SK-N-SH treated with all-trans-retinoic acid at 6 μM for 48 hours (cell line): ENCODE measurements at regions not wholly inside any gene's neighbourhood (a gene's known extent, or its start where the extent isn't known, plus 50 kb on each side); places are given as distances from the start of the nearest gene placed in this dataset.

Experiments used
- ATAC-seq: fragments of 200-7000 bp; cut with Tn5 transposase; 3 replicates; pipeline ENCODE4 v1.9.1; 2020; ENCODE audit warnings: mild to moderate bottlenecking, moderate library complexity
- ARNTL ChIP-seq: fragments of 450-650 bp; formaldehyde crosslinking; IDR thresholded peaks from 2 replicates; pipeline ENCODE4 v1.5.0; 2020; ENCODE audit warnings: low read depth, mild to moderate bottlenecking, moderate library complexity, borderline replicate concordance
- BACH2 ChIP-seq: fragments of 250-450 bp; sonication (Bioruptor Pico); IDR thresholded peaks from 2 replicates; pipeline ENCODE4 v1.9.0; 2021; ENCODE audit warnings: mild to moderate bottlenecking, borderline replicate concordance
- CSDC2 ChIP-seq: fragments of 250-450 bp; sonication (Bioruptor Pico); IDR thresholded peaks from 2 replicates; pipeline ENCODE4 v1.5.0; 2020; ENCODE audit warnings: mild to moderate bottlenecking, moderate library complexity
- ESRRG ChIP-seq: fragments of 250-450 bp; sonication (Bioruptor Pico); IDR thresholded peaks from 2 replicates; pipeline ENCODE4 v1.6.1; 2021; ENCODE audit warnings: mild to moderate bottlenecking
- GLIS3 ChIP-seq: fragments of 250-450 bp; sonication (Bioruptor Pico); IDR thresholded peaks from 2 replicates; pipeline ENCODE4 v1.5.0; 2020; ENCODE audit warnings: mild to moderate bottlenecking, moderate library complexity
- ISL1 ChIP-seq: fragments of 250-450 bp; sonication (Bioruptor Pico); IDR thresholded peaks from 2 replicates; pipeline ENCODE4 v2.1.2; 2022; ENCODE audit warnings: mild to moderate bottlenecking, moderate library complexity
- OSR1 ChIP-seq: fragments of 250-450 bp; sonication (Bioruptor Pico); IDR thresholded peaks from 2 replicates; pipeline ENCODE4 v1.8.0; 2022; ENCODE audit warnings: moderate library complexity, mild to moderate bottlenecking, inconsistent platforms
- PPARA ChIP-seq: fragments of 250-450 bp; sonication (Bioruptor Pico); IDR thresholded peaks from 2 replicates; pipeline ENCODE4 v1.5.0; 2020; ENCODE audit warnings: mild to moderate bottlenecking, borderline replicate concordance
- RARB ChIP-seq: fragments of 250-450 bp; sonication (Bioruptor Pico); IDR thresholded peaks from 2 replicates; pipeline ENCODE4 v1.8.0; 2021; ENCODE audit warnings: mild to moderate bottlenecking, moderate library complexity
- SNAI2 ChIP-seq: fragments of 250-450 bp; sonication (Bioruptor Pico); IDR thresholded peaks from 2 replicates; pipeline ENCODE4 v1.5.0; 2020; ENCODE audit warnings: mild to moderate bottlenecking, moderate library complexity
- TCF4 ChIP-seq: fragments of 250-450 bp; sonication (Bioruptor Pico); IDR thresholded peaks from 2 replicates; pipeline ENCODE4 v1.8.0; 2021; ENCODE audit warnings: mild to moderate bottlenecking, moderate library complexity, borderline replicate concordance
- TOX ChIP-seq: fragments of 250-450 bp; sonication (Bioruptor Pico); IDR thresholded peaks from 2 replicates; pipeline ENCODE4 v1.8.0; 2021; ENCODE audit warnings: mild to moderate bottlenecking, moderate library complexity, borderline replicate concordance
- ZC3H10 ChIP-seq: fragments of 250-450 bp; sonication (Bioruptor Pico); IDR thresholded peaks from 2 replicates; pipeline ENCODE4 v1.5.1; 2021; ENCODE audit warnings: mild to moderate bottlenecking, moderate library complexity
- ZFP3 ChIP-seq: fragments of 250-450 bp; sonication (Bioruptor Pico); IDR thresholded peaks from 2 replicates; pipeline ENCODE4 v1.5.0; 2020; ENCODE audit warnings: mild to moderate bottlenecking, moderate library complexity
- ZFP30 ChIP-seq: fragments of 450-650 bp; formaldehyde crosslinking; IDR thresholded peaks from 2 replicates; pipeline ENCODE4 v1.5.0; 2022; ENCODE audit warnings: mild to moderate bottlenecking, moderate library complexity
- ZNF565 ChIP-seq: fragments of 450-650 bp; formaldehyde crosslinking; conservative IDR thresholded peaks from 2 replicates; pipeline ENCODE4 v1.5.0; 2020; ENCODE audit warnings: low read depth, mild to moderate bottlenecking, moderate library complexity
- ZNF70 ChIP-seq: fragments of 450-650 bp; formaldehyde crosslinking; IDR thresholded peaks from 2 replicates; pipeline ENCODE4 v1.5.0; 2020; ENCODE audit warnings: mild to moderate bottlenecking, moderate library complexity
- TF ChIP-seq, protein P1 (sequence below): fragments of 250-450 bp; sonication (Bioruptor Pico); IDR thresholded peaks from 2 replicates; pipeline ENCODE4 v1.5.1; 2021; ENCODE audit warnings: mild to moderate bottlenecking, moderate library complexity
- TF ChIP-seq, protein P2 (sequence below): fragments of 250-450 bp; sonication (Bioruptor Pico); IDR thresholded peaks from 2 replicates; pipeline ENCODE4 v1.5.0; 2020; ENCODE audit warnings: mild to moderate bottlenecking, moderate library complexity
- TF ChIP-seq, protein P3 (sequence below): fragments of 250-450 bp; sonication (Bioruptor Pico); IDR thresholded peaks from 2 replicates; pipeline ENCODE4 v1.8.0; 2021; ENCODE audit warnings: low read depth, mild to moderate bottlenecking, moderate library complexity, borderline replicate concordance
- TF ChIP-seq, protein P4 (sequence below): fragments of 250-450 bp; sonication (Bioruptor Pico); IDR thresholded peaks from 2 replicates; pipeline ENCODE4 v1.5.1; 2020; ENCODE audit warnings: low read depth, mild to moderate bottlenecking, moderate library complexity

DNA sequence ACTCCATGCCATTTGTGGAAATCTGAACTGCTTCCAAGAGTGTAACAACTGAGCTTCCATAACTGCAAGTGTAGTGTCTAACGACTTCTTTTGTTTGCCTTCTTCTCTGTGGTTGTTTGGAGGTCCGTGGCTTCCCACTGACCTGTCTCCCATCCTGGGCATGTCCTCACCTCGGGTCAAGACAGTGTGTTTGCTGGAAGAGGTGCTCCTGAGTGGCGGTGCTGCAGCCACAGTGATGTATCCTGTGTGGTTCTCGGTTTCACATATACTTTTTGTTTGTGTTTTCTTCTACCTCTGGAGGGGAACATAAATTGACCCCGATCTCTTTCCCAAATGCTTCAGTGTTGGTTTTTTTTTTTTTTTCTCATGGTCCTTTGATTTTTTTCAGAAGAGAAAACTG lies 84.7 kb upstream of the NPVF start:
- no peak for ATAC-seq
- TF ChIP-seq TCF4 (CRISPR knock-in tag) (no peak), OSR1 (CRISPR knock-in tag) (no peak), PPARA (CRISPR knock-in tag) (no peak), CSDC2 (no peak), TOX (CRISPR knock-in tag) (no peak), GLIS3 (CRISPR knock-in tag) (no peak), ZFP3 (CRISPR knock-in tag) (no peak), ISL1 (CRISPR knock-in tag) (no peak), BACH2 (no peak), ZFP30 (CRISPR knock-in tag) (no peak)
- TF ChIP-seq, protein P1, sequence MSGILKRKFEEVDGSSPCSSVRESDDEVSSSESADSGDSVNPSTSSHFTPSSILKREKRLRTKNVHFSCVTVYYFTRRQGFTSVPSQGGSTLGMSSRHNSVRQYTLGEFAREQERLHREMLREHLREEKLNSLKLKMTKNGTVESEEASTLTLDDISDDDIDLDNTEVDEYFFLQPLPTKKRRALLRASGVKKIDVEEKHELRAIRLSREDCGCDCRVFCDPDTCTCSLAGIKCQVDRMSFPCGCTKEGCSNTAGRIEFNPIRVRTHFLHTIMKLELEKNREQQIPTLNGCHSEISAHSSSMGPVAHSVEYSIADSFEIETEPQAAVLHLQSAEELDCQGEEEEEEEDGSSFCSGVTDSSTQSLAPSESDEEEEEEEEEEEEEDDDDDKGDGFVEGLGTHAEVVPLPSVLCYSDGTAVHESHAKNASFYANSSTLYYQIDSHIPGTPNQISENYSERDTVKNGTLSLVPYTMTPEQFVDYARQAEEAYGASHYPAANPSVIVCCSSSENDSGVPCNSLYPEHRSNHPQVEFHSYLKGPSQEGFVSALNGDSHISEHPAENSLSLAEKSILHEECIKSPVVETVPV = no peak
- TF ChIP-seq, protein P2, sequence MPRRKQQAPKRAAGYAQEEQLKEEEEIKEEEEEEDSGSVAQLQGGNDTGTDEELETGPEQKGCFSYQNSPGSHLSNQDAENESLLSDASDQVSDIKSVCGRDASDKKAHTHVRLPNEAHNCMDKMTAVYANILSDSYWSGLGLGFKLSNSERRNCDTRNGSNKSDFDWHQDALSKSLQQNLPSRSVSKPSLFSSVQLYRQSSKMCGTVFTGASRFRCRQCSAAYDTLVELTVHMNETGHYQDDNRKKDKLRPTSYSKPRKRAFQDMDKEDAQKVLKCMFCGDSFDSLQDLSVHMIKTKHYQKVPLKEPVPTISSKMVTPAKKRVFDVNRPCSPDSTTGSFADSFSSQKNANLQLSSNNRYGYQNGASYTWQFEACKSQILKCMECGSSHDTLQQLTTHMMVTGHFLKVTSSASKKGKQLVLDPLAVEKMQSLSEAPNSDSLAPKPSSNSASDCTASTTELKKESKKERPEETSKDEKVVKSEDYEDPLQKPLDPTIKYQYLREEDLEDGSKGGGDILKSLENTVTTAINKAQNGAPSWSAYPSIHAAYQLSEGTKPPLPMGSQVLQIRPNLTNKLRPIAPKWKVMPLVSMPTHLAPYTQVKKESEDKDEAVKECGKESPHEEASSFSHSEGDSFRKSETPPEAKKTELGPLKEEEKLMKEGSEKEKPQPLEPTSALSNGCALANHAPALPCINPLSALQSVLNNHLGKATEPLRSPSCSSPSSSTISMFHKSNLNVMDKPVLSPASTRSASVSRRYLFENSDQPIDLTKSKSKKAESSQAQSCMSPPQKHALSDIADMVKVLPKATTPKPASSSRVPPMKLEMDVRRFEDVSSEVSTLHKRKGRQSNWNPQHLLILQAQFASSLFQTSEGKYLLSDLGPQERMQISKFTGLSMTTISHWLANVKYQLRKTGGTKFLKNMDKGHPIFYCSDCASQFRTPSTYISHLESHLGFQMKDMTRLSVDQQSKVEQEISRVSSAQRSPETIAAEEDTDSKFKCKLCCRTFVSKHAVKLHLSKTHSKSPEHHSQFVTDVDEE (CRISPR knock-in tag) = no peak
- TF ChIP-seq, protein P3, sequence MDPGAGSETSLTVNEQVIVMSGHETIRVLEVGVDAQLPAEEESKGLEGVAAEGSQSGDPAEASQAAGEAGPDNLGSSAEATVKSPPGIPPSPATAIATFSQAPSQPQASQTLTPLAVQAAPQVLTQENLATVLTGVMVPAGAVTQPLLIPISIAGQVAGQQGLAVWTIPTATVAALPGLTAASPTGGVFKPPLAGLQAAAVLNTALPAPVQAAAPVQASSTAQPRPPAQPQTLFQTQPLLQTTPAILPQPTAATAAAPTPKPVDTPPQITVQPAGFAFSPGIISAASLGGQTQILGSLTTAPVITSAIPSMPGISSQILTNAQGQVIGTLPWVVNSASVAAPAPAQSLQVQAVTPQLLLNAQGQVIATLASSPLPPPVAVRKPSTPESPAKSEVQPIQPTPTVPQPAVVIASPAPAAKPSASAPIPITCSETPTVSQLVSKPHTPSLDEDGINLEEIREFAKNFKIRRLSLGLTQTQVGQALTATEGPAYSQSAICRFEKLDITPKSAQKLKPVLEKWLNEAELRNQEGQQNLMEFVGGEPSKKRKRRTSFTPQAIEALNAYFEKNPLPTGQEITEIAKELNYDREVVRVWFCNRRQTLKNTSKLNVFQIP (CRISPR knock-in tag) = no peak

DNA sequence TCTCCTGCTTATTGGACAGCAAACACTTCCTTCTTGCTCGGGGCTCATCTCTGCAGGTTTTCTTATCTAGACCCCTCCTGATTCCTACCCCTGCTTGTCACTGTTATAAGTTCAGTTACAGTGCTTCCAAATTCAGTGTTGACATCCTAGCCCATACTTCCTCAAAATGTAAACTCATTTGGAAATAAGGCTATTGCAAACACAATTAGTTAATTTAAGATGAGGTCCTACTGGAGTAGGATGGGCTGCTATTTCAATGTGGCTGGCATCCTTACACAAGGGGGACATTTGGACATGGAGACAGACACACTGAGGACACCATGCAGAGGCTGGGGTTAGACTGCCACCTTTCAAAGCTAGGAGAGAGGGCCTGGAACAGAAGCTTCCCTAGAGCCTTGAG lies 85.2 kb upstream of the NPVF start:
- no peak for ATAC-seq
- TF ChIP-seq ZC3H10 (CRISPR knock-in tag) = no peak
- no peak for TF ChIP-seq RARB (CRISPR knock-in tag)
- TF ChIP-seq, protein P2 (CRISPR knock-in tag) = no peak
- no peak for TF ChIP-seq ZNF565
- no peak for TF ChIP-seq ZFP3 (CRISPR knock-in tag)
- no peak for TF ChIP-seq ZFP30 (CRISPR knock-in tag)

DNA sequence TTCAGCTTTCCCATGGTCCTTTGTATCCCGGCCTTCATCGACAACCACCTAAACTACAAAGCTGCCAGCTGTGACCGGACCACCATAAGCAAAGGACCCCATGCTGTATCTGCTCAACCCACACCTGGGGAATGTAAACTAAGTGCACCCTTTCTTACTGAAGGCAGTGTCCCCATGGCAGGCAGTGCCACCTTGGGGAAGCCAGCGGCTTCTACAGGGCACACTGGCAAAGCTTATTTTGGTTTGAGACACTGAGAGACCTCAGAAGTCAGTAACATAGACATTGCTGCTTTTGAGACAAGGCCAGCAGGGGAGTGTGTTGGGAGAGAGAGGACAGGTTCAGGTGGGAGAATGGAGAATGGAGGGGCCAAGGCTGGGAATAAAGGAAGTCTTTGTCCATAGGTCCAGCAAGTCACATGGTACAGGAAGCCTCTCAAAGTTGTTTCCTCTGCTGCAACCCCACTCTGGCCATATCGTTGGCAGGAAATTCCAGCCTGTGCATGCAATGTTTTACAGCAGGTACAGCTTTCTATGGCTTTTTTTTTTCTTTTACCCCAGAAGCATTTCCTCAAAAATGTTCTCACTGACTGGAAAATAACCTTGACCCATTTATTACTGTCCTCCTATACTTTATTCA lies 85.9 kb upstream of the NPVF start:
- no peak for ATAC-seq
- TF ChIP-seq ZC3H10 (CRISPR knock-in tag) = no peak
- no peak for TF ChIP-seq ISL1 (CRISPR knock-in tag)
- no peak for TF ChIP-seq ZFP30 (CRISPR knock-in tag)
- TF ChIP-seq GLIS3 (CRISPR knock-in tag) = no peak
- TF ChIP-seq BACH2 = no peak
- no peak for TF ChIP-seq RARB (CRISPR knock-in tag)
- TF ChIP-seq ZNF565 = no peak
- TF ChIP-seq, protein P3 (CRISPR knock-in tag) = no peak
- TF ChIP-seq ARNTL (CRISPR knock-in tag) = no peak
- TF ChIP-seq ZNF70 (CRISPR knock-in tag) = no peak
- TF ChIP-seq, protein P4, sequence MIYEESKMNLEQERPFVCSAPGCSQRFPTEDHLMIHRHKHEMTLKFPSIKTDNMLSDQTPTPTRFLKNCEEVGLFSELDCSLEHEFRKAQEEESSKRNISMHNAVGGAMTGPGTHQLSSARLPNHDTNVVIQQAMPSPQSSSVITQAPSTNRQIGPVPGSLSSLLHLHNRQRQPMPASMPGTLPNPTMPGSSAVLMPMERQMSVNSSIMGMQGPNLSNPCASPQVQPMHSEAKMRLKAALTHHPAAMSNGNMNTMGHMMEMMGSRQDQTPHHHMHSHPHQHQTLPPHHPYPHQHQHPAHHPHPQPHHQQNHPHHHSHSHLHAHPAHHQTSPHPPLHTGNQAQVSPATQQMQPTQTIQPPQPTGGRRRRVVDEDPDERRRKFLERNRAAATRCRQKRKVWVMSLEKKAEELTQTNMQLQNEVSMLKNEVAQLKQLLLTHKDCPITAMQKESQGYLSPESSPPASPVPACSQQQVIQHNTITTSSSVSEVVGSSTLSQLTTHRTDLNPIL = no peak
- no peak for TF ChIP-seq SNAI2 (CRISPR knock-in tag)
- no peak for TF ChIP-seq PPARA (CRISPR knock-in tag)
- TF ChIP-seq TOX (CRISPR knock-in tag) = no peak
- no peak for TF ChIP-seq OSR1 (CRISPR knock-in tag)
- TF ChIP-seq, protein P1 = no peak
- TF ChIP-seq CSDC2 = no peak
- TF ChIP-seq ESRRG (CRISPR knock-in tag) = no peak
- no peak for TF ChIP-seq ZFP3 (CRISPR knock-in tag)
